ENCODE measurements at regions not wholly inside any gene's neighbourhood (a gene's known extent, or its start where the extent isn't known, plus 50 kb on each side); places are given as distances from the start of the nearest gene placed in this dataset.

DNA sequence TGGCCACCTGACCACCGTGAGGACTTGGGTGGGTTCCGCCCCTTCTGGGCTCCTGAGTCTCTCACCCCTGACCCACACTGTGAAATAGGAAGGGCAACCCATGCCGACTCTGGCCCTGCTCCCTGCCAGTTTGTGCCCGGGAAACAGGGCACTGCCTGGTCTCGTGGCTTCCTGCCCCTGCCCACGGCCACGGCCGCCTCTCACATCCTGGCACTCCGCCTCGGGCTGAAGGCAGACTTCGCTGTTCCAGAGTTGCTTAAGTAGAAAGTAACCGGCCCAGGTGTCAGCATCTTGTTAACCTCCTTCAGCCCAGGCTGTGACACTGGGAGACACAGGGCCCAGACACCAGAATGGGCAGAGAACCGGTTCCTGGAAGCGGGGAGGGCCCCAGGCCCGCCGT lies 68.7 kb upstream of the RNU6ATAC start:
- no peak for TF ChIP-seq YY1 (IDR thresholded peaks at IDR 0.05; ENCODE audit: insufficient read depth, insufficient read length)
- TF ChIP-seq ZNF274 (IDR thresholded peaks at IDR 0.05; ENCODE audit: low read depth, low read length): no peak
